Erythroblast (primary cell): ENCODE measurements at regions not wholly inside any gene's neighbourhood (a gene's known extent, or its start where the extent isn't known, plus 50 kb on each side); places are given as distances from the start of the nearest gene placed in this dataset.

ENCODE experiments used
- GATA1 ChIP-seq: IDR thresholded peaks from 2 replicates; pipeline ENCODE4 v1.6.1; 2011; ENCODE audit warnings: low read depth, mild to moderate bottlenecking, control low read depth, low read length, moderate library complexity
- POLR2A ChIP-seq: IDR thresholded peaks from 2 replicates; pipeline ENCODE4 v1.6.1; 2011; ENCODE audit warnings: mild to moderate bottlenecking, low read length

GRCh38 chr2:123371535-123371934 lies 653.6 kb upstream of the CNTNAP5 start:
- no peak for TF ChIP-seq POLR2A
- TF ChIP-seq GATA1: no peak
